Right lobe of liver (tissue), 6 donors: ENCODE measurements at regions not wholly inside any gene's neighbourhood (a gene's known extent, or its start where the extent isn't known, plus 50 kb on each side); places are given as distances from the start of the nearest gene placed in this dataset.

Experiments
- ATAC-seq, 4 donors: fragments of 200-7000 bp; cut with Tn5 transposase; one replicate each; pipeline ENCODE4 v1.9.1; 2020; ENCODE audit warnings: mild to moderate bottlenecking in 4 of 4, moderate library complexity in 4 of 4
- DNase-seq, 3 donors: peaks; one replicate each; pipeline ENCODE4 v3.0.0-alpha.2; 2020
- H3K27ac ChIP-seq, 3 donors: fragments of 200-600 bp; one replicate each; pipeline ENCODE4 v1.8.0; 2022
- H3K27me3 ChIP-seq, 2 donors: fragments of 200-600 bp; one replicate each; pipeline ENCODE4 v1.8.0; 2022
- H3K36me3 ChIP-seq, 4 donors: fragments of 200-600 bp; sonication (generic) in 1 of 4; one replicate each; pipeline versions ENCODE4 v1.5.1 to v1.8.0; 2017 to 2022; ENCODE audit warnings: control low read depth in 1 of 4
- H3K4me1 ChIP-seq, 4 donors: fragments of 200-600 bp; sonication (generic) in 1 of 4; one replicate each; pipeline versions ENCODE4 v1.5.1 to v1.8.0; 2017 to 2022; ENCODE audit warnings: control low read depth in 1 of 4
- H3K4me3 ChIP-seq, 3 donors: fragments of 200-600 bp; one replicate each; pipeline ENCODE4 v1.8.0; 2022
- H3K9me3 ChIP-seq, 4 donors: fragments of 200-600 bp; sonication (generic) in 1 of 4; one replicate each; pipeline versions ENCODE4 v1.5.1 to v1.8.0; 2017 to 2022; ENCODE audit warnings: control low read depth in 1 of 4
- POLR2A ChIP-seq: fragments of 450-650 bp; IDR thresholded peaks from one replicate; pipeline ENCODE4 v1.6.1; 2017; ENCODE audit warnings: antibody characterized with exemption, mild to moderate bottlenecking
- WGBS: methylation state at CpG from one replicate; pipeline ENCODE4 v1.1.6; 2018; ENCODE audit warnings: low coverage, low lambda C conversion rate; ENCODE audit not compliant: insufficient coverage; ENCODE audit errors: missing lambda C conversion rate; 5-methylcytosine and 5-hydroxymethylcytosine counted together
- intact Hi-C, 2 donors: fragments of 100-400 bp; cut with DNase I; formaldehyde crosslinking; loops; one replicate each; pipeline versions ENCODE4 v1.11.2 to v1.14.1; 2022
- TF ChIP-seq, protein P1 (sequence below), 4 donors: fragments of 200-600 bp in 3 of 4; fragments of 450-650 bp in 1 of 4; IDR thresholded peaks; one replicate each; pipeline versions ENCODE4 v1.5.1 to v1.8.0; 2016 to 2022; ENCODE audit warnings: antibody characterized with exemption in 4 of 4, mild to moderate bottlenecking in 2 of 4
- donor health status: DM: no; HTN: yes; CAD: no.
- donor health status: DM: no; HTN: no; CAD: no.
- donor health status: DM: no; HTN: no; CAD: no.
- donor health status: DM: no; HTN: yes; CAD: no.
- donor health status: DM: no; HTN: yes; CAD: no.

GRCh38 chr10:120987359-120987758 lies 136.2 kb downstream of the WDR11 start:
- Histone ChIP-seq H3K36me3 (no peaks in the 10 kb centered on the region), H3K4me1 (no peaks in the 10 kb centered on the region), H3K27me3 (no peaks in the 10 kb centered on the region), H3K9me3 (no peaks in the 10 kb centered on the region), H3K4me3 (no peak overlapping the region), H3K27ac (no peak overlapping the region)
- ATAC-seq (no peak), DNase-seq (peak in 1 of 3 donors; percentile 9)
- intact Hi-C loops = no loop called here
- no peak for TF ChIP-seq POLR2A
- TF ChIP-seq, protein P1, sequence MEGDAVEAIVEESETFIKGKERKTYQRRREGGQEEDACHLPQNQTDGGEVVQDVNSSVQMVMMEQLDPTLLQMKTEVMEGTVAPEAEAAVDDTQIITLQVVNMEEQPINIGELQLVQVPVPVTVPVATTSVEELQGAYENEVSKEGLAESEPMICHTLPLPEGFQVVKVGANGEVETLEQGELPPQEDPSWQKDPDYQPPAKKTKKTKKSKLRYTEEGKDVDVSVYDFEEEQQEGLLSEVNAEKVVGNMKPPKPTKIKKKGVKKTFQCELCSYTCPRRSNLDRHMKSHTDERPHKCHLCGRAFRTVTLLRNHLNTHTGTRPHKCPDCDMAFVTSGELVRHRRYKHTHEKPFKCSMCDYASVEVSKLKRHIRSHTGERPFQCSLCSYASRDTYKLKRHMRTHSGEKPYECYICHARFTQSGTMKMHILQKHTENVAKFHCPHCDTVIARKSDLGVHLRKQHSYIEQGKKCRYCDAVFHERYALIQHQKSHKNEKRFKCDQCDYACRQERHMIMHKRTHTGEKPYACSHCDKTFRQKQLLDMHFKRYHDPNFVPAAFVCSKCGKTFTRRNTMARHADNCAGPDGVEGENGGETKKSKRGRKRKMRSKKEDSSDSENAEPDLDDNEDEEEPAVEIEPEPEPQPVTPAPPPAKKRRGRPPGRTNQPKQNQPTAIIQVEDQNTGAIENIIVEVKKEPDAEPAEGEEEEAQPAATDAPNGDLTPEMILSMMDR (IDR thresholded peaks at IDR 0.05) = no peak
- WGBS = 86% methylated on average over 2 of the region's 2 CpGs

- H3K4me3 ChIP-seq = no peak overlapping the region
These were observed 137.6 kb downstream of the WDR11 start for GRCh38 chr10:120988751-120989150.

GRCh38 chr10:120989279-120989678 lies 138.1 kb downstream of the WDR11 start:
- Histone ChIP-seq H3K9me3 (no peaks in the 10 kb centered on the region), H3K4me1 (no peaks in the 10 kb centered on the region), H3K4me3 (no peak overlapping the region), H3K27me3 (no peaks in the 10 kb centered on the region), H3K27ac (no peak overlapping the region), H3K36me3 (no peaks in the 10 kb centered on the region)
- DNase-seq (no peak), ATAC-seq (no peak)
- TF ChIP-seq, protein P1 (IDR thresholded peaks at IDR 0.05) = no peak
- TF ChIP-seq POLR2A = no peak
- intact Hi-C loops = no loop called here
- WGBS = 25% methylated on average over 1 of the region's 2 CpGs

More at GRCh38 chr10:120988751-120989150, 137.6 kb downstream of the WDR11 start:
- DNase-seq (no peak), ATAC-seq (no peak)
- Histone ChIP-seq H3K9me3 (no peaks in the 10 kb centered on the region), H3K27ac (no peak overlapping the region), H3K36me3 (no peaks in the 10 kb centered on the region), H3K27me3 (no peaks in the 10 kb centered on the region), H3K4me1 (no peaks in the 10 kb centered on the region)
- TF ChIP-seq POLR2A = no peak
- TF ChIP-seq, protein P1 (IDR thresholded peaks at IDR 0.05) = no peak
- WGBS = 50% methylated on average over 2 of the region's 3 CpGs
- intact Hi-C loops = no loop called here

- ATAC-seq (no peak), DNase-seq (no peak)
- Histone ChIP-seq H3K27ac (no peak overlapping the region), H3K4me3 (no peak overlapping the region), H3K9me3 (no peaks in the 10 kb centered on the region), H3K4me1 (no peaks in the 10 kb centered on the region), H3K36me3 (no peaks in the 10 kb centered on the region), H3K27me3 (no peaks in the 10 kb centered on the region)
- intact Hi-C loops = no loop called here
- TF ChIP-seq, protein P1 (IDR thresholded peaks at IDR 0.05) = no peak
- no peak for TF ChIP-seq POLR2A
- 36% methylated on average over 3 of the region's 10 CpGs for WGBS
These were observed 138.9 kb downstream of the WDR11 start for GRCh38 chr10:120989996-120990598.

- Histone ChIP-seq H3K4me3 (no peak overlapping the region), H3K4me1 (no peaks in the 10 kb centered on the region), H3K9me3 (no peaks in the 10 kb centered on the region), H3K27ac (no peak overlapping the region), H3K36me3 (no peaks in the 10 kb centered on the region), H3K27me3 (no peaks in the 10 kb centered on the region)
- TF ChIP-seq, protein P1 (IDR thresholded peaks at IDR 0.05) = no peak
- TF ChIP-seq POLR2A = no peak
- 80% methylated on average over 1 of the region's 2 CpGs for WGBS
- intact Hi-C loops = no loop called here
- no peak for ATAC-seq
- no peak for DNase-seq
These were observed 139.7 kb downstream of the WDR11 start for GRCh38 chr10:120990831-120991230.
